Activated naive CD4-positive, alpha-beta T cell treated with anti-CD3 and anti-CD28 coated beads, Interleukin-2, amount 50 U/mL, for 16 hours (primary cell): ENCODE measurements at regions not wholly inside any gene's neighbourhood (a gene's known extent, or its start where the extent isn't known, plus 50 kb on each side); places are given as distances from the start of the nearest gene placed in this dataset.
A peak's percentile ranks its signal among the peaks of the same experiment; 100 is the strongest.

Experiments used
- DNase-seq: peaks from one replicate; pipeline ENCODE4 v3.0.0-alpha.2; 2020

DNA sequence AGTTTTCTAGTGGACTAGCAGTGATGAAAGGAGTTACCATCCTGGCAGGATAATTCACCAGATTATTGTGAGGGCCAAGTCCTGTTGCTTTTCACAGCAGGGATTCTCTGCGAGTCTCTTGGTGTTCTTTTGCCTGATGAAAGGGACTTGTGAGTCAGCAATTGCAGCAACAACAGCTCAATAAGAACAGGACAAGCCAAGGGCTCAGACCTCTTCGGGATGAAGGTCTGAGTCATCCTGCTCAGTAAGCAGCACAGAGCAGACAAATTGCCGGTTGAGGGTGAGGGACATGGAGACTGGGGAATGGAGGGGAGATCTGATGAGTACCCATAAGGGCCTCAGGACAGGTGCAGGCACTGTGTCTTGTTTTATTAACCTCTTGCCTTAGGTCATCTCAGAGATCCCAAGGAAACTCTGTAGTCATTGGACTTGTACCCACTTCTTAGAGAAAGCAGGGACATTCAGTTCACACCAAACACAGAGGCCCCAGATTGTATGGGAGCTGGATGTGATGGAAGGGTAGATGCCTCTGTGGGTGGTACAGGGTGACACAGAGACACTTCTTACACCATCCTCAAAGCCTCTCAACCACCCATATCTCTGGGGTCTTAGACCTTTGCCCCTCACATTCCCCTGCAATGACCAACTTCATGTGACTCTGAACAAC, 173.8 kb upstream of the TLE3 start:
- no peak for DNase-seq

DNA sequence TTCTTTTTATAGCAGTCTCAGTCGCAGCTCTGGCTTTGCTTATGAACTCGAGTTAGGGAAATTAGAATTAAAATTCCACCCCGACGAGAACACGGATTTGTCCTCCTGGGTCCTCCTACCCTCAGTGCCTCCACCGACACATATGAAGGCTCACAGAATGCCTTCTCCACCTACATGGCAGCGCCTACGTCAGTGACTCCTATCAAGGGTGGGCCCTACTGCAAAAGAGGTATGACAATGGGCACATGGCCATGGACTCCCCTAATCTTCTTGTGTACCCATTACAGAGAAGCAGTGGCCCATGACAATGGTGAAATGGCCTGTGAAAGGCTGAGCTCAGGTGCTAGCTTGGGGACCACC, 173.0 kb upstream of the TLE3 start:
- no peak for DNase-seq

DNA sequence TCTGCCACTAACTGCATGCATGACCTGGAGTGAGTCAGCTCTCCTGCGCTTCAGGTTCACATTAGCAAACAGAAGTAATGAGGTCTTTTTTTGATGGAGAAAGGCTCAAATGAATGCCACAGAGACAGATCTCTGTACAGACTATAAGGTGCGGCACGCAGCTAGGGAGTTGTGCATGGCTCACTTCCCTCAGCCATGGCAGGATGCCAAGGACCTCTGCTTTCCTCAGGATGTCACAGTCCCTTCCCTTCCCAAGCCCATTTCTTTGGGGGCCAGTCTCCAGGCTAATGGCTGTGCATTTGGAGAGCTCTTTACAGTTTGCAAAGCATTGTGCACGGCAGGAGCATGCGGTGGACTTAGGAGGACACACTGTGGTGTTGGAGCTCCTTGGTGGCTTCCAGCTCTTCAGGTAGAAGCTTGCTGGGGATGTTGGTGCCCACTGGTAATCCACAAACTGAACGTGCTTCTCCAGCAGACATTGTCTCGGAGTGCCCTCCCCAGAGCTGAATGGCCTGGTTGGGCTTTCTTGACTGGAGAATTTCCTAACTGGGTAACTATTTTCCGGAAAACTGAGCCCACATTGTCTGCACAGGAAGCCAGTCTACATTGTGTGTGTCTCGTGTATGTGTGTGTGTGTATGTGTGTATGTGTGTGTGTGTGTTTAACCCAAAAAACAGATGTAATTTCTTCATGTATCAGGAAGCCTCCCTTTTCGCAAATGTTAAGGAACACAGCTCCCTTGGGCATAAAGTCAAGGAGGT, 172.5 kb upstream of the TLE3 start:
- no peak for DNase-seq

DNA sequence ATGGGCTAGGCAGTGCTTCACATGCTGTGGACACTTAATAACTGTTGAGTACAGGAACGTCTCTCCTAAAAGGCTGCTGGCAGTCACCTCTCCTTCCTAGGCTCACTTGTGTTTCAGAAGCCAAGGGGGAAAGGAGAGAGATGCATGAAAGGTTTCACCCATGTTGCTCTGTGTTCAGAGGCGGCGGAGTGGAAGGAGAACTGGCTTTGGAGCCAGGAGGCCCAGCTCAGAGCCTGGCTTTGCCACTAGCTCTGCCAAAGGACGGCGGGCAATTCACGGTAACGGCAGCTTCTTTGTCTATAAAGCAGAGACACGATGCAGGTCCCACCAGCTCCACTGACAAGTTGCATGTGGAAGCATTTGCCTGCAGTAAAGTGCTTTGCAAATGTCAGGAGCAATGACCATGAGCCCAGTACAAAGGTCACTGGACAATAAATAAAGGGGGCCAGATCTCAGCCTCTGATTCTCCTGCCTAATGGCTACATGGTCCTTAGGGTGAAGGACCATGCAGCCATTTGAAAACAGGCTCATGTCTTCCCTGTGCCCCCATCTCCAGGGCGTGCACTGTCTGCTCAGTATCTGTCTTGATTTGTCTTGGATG, 171.7 kb upstream of the TLE3 start:
- no peak for DNase-seq

DNA sequence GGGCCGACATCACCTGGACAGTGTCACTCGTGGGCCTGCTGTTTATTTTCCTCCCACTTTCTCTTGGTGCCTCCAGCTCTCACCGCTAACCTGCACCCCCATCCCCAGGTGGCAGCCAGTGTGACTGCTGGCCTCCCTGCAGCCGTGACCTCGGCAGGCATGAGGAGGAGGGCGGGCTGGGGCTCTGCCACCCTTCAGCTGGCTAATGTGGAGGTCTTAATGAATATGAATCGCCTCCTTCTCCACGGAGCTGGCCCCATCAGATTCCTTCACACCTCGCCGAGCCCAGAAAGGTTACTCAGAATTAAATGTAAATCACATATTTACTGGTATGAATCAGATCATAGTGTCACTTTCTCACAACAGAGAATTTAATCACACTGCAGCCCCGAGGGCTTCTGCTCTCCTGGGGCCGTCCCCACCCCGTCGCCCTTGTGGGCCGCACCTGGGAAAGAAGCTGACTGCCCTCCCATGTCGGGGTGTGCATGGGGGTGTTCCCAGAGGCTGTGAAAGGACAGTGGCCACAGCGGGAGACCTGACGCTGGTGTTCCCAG, 171.1 kb upstream of the TLE3 start:
- no peak for DNase-seq

DNA sequence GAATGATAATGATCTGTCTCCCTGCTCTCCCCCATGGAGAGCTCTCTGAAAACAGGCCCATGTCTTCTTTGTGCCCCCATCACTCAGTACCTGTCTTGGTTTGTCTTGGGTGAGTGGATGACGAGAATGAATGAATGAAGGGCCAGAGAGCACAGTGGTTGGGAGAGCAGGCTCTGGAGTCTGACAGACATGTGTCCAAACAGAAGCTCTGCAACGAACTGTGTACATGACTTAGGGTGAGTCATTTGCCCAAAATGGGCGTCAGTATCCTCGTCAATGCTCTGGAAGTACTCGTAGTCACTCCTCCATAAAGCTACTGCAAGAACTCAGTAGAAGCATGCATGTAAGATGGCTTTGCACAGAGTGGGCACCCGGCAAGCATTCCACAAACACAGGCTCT, 170.2 kb upstream of the TLE3 start:
- no peak for DNase-seq

DNA sequence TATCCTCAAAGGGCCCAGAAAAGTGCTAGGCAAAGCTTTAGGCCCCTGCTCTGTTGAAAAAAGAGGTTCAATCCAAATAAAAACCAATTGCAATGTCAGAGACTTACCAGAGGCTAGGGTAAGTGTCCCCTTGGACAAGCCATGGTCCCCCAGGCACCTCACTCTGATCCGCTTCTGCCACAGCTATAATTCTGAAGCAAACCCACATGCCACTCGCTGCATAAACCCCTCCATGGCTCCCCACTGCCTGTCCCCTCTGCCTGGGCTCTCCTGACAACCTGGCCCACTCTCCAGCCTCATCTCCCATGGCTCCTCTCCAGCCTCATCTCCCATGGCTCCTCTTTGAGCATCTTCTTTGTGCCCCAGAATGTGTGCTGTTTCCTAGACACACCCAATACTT, 169.6 kb upstream of the TLE3 start:
- no peak for DNase-seq

DNA sequence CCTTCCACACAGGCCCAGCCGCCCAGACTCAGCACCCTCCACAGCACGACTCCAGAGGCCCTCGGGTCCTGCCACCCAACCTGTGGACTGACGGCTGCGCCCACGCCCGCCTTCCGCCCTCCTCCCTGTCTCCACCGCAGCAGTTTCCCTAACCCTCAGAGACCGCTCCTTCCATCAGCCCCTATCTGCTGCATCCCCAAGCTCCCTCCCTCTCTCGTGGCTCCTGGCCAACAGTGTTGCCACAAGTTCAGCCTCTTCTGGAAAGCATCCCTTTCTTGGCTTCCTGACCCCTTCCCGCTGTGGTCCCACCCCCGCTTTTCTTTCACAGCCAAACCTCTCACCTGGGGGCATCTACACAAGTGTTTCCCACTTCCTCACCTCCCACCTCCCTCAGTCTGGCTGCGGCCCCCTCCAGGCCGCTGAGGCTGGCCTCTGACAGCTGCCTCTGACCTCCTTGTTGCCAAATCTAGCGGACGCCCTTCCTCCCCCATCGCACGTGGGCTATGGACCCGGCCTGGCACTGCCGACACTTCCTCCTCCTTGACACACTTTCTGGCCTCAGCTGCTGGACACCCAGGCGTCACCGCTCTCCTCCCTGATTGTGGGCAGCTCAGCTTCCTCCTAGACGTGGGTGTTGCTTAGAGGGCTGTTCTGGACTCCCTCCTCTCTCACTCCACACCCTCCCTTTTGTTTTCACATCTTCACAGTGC, 168.8 kb upstream of the TLE3 start:
- no peak for DNase-seq

DNA sequence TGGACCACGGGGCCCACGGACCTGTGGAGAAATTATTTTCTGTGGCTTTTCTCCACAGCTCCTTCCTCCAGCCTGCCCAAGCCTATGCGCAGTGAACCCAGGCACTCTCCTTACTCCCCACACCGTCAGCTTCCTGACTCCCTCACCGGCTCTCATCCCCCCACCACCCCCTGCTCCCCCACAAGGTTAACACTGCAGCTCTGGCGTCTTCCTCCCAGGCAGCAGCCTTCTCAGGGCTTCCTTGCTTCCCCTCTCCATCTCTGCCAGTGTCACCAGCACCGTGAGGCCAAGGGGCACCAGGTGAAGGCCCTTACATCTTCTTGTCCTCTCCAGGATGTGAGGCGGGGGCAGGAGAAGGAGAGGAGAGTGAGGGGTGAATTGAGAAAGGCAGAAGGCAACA, 168.3 kb upstream of the TLE3 start:
- no peak for DNase-seq

DNA sequence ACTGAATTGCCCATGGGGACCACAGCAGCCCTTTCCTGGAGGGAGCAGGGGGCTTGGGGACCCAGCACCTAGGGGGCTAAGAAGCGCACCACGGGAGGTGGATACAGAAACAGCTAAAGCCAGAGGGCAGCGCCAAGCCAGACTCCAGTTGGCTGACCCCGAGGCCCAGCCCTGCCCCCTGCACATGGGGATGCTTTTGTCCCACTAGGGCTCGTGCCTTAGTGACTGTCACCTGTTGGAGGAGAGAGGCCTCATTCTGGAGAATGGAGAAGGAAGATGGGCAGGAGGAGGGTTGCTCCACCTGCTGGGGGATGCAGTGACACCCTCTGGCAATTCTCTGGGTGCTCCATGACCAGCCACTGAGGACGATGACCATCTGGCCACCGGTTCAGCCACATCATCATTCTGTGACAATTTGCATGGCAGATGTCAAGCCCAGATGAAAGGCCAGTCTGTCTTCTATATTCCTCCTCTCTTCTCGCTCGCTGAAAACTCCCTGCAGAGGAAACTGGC, 167.8 kb upstream of the TLE3 start:
- DNase-seq, result no peak

DNA sequence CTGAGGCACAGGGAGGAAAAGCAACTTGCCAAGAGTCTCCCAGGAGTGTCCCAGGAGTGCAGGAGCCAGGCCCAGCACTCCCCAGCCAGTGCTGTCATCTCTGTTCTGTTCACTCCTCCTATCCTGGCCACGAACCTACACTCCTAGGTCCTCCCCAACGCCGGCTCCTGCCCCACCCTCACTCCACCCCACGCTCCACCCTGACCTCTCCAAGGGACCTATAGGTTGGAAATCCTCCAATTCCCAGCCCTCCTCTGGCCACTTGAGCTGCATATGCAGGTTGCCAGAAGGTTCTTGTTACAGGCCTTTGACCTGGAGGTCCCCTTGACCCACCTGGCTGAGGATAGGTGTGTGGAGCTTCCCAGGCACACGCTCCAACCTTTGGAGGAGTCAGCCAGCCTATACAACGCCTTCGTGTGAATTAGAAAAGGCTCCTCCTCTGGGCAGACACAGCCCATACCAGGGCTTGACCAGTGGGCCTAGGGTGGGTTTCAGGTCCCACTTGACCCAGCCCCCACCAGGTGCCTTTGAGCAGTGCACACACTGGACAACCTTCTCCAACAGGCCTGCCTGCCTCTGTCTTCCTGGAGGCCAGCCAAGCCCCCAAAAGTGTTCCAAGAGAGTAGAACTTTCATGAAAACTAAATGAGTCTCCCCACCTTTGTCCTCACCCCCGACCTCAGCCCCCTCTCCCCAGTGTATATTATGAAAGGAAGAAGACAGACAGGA, 167.2 kb upstream of the TLE3 start:
- no peak for DNase-seq

DNA sequence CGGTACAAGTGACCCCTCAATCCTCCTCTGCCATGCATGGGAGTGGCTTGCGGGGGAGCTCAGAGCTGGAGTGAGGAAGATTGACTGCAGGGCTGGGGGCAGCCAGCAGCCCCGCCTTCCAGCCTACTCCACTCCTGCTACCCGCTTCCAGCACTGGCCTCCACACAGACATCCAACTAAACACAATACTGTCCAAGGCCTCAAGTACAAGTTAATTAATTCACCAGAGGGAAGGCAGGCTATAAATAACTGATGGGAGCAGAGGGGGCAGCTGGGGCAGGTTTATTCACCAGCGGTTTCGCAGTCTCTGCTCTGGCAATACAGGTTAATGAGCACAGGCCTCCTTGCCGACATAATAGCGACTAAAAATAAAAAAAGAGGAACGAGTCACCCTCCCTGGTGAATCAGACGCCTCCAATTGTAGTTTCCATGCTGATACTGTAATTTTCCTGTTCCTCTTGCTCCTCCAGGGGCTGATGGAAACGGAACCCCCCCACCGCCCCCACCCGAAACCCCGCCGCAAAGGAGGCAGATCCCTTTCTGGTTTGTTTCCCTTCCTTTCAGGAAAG, 166.4 kb upstream of the TLE3 start:
- no peak for DNase-seq

DNA sequence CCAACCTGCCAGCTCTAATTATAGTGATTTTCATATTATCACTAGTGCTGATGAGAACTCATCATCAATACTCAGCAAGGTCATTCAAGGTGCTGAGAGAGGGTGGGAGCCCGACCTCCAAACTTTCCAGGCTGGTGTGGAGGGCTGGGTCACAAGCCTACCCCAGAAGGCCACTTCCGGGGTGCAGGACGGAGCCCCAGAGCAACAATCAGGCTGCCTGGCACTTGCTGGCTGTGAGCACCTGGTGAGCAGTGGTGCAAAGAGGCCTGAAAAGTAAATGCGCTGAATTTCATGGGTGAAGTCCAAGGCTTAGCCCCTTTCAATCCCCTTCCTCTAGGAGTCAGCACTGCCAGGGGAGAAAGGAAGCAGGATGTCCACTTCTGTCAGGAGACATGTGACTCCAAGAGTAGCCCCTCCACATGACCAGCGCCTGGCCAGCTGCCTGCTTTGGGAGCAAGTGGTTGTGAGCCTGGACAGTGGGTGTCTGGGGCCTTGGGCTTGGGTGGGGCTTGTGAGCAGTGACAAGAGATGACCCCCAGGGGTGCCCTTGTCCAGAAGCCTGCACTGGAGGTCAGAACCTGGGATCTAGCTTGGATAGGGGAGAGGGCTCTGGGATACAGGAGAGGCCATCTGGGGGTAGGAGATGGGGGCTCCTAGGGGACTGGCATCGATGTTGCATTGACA, 165.0 kb upstream of the TLE3 start:
- no peak for DNase-seq

DNA sequence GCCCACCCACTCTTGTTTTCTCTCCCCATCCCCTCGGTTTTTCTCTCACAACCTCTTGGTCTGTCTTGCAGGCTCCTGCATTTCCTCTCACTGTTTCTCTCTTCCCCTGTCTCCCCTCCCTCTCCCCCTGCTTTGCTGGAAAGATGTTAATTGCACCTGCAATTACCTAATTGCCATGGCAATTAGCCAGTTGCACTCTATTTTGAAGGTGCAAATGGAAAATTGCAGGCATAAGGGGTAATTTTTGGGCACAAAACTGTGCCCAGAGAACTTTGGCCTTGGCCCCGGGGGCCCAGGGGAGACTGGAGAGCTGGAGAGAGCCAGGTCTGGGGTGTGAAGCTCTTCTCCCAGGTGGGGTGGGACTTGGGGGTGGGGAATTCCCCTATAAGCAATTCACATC, 164.5 kb upstream of the TLE3 start:
- DNase-seq, result no peak

DNA sequence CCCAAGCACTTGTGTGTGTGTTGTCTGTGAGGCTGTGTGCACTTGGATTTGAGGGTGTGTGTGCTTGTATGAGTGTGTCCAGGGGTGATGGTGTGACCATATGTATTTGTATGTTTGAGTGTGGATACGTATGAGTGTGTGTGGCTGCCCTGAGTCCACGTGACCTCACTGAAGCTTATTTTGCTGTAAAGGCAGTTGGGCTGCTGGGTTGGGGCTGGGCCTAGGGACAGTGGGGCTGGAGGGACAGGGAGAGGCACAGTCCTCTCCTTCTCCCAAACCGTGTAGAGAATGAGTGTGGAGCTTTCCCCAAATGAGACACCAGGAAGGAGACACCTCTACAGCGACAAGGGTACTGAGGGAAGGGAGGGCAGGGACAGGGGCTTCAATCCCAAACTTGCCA, 163.4 kb upstream of the TLE3 start:
- DNase-seq, result no peak

DNA sequence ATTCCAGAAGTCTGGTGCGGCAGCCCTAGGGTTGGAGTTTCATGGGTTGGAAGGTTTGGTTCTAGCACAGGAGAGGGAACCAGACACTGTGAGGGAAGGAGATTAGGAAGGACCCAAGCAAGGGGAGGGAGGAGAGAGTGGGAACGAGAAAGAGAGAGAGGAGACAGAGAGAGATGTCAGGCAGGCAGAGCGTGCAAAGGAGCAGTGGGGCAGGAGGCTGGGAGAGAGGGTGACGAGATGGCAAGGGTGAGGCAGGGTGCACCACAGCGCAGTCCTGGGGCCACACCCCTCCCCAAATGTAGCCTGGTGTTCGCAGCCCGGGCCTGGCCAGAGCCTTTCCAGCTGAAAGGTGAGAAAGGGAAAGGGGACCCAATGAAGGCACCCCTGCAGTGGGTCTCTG, 162.9 kb upstream of the TLE3 start:
- no peak for DNase-seq

DNA sequence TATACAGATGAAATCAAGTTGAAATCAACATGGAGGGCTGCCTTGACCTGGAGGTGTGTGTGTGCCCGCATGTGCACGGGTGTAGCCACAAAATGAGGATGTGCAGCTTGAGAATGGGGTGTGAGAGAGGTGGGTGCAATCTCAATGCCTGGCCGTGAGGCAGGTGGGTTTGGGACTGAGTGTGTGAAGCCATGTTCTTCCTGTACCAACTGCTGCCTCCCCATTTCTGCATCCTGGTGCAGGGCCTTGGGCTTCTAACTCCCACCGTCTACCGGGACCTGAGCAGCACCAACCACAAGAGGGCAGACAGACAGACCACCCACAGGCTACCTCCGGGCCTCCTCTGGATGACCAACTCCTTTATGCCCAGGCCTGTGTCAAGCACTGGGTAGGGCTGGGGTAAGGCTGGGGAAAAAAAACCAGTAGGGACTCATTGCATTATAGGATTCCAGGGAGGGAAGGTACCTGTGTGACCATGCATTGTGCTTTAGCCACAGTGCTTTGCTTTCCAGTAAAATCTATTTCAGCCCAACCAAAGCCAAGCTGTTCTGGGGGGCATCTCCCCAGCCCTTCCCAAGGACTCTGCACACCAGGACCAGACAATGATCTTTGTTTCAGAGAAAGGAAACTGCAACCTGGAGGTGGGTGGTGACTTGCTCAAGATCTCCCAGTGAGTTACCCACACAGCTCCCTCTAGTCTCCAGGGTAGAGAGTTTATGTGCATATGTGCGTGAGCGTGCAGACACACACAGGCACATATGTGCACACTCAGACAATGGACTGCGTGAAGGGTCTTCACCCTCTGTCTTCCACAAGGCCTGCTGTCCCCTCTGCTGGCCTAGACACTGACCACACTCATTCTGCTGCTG, 162.2 kb upstream of the TLE3 start:
- no peak for DNase-seq

DNA sequence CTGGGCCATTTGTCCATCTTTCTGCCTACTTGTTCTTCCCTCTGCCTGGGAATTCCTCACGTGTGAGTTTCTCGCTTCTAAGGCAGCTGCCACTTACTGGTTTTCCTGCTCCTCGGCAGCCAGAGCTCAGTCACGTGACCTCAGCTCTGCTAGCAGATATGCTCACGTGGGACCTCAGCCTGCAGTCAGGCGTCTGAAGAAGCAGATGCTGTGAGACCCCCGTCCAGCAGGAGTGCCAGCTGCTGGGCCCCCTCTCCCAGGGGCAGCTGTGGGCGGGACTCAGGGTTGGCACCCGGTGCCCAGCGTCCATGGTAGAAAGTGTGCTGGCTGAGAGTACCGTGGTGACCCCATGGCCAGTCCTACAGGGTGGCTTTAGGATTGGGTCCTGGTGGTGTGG, 161.3 kb upstream of the TLE3 start:
- DNase-seq, result peak; percentile 54

DNA sequence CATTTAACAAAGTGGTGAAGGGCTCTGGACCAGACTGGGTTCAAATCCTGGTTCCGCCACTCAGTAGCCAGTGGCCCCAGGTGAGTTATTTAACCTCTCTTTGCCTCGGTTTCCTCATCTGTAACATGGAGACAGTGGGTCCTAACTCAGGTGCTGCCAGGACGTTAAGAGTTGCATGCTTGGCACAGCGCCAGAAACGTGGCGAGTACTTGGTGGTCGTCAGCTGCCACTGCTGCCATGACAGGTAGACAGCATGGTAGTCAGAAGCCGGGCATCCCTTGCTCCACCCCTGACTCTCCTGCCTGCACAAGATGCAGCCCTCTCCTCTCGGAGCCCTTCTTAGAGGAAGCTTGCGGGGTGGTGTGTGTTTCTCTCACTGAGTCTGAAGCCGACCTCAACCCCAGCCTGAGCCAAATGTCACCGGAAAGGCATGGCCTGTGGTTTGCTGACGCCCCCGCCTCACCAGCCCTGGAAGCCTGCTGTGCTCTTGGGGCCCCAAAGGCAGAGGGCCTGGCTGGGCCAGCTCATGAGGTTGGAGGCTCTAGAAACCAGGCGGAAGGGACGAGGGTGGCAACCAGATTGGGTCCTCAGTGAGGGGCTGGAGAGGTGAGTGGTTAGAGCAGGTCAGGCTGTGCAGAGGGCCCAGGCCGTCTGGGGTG, 160.8 kb upstream of the TLE3 start:
- peak; percentile 72 for DNase-seq
